SK-N-SH (cell line): ENCODE measurements at regions not wholly inside any gene's neighbourhood (a gene's known extent, or its start where the extent isn't known, plus 50 kb on each side); places are given as distances from the start of the nearest gene placed in this dataset.

Experiments used
- CTCF ChIA-PET: fragments of 300-600, 350-600 bp; formaldehyde crosslinking; extraction: SDS; loops from one replicate; lab custom pipeline; 2021; lab: Yijun Ruan, JAX
- POLR2A ChIA-PET: fragments of 350-600 bp; sonication (Branson Sonifier 250); formaldehyde crosslinking; extraction: SDS; loops from one replicate; lab custom pipeline; 2020; ENCODE audit warnings: antibody characterized with exemption, inconsistent platforms; lab: Yijun Ruan, JAX
- DNase-seq: peaks from one replicate; pipeline ENCODE4 v3.0.0; 2012
- H2AFZ ChIP-seq: fragments of 200-600 bp; sonication (generic); 2 replicates; pipeline ENCODE4 v1.8.1; 2016; ENCODE audit warnings: antibody characterized with exemption, mild to moderate bottlenecking, low read depth
- H3F3A ChIP-seq: fragments of 200-600 bp; sonication (generic); replicated peaks from 2 replicates; pipeline ENCODE3; 2016; ENCODE audit warnings: antibody characterized with exemption, mild to moderate bottlenecking; ENCODE audit not compliant: insufficient read depth
- H3K27ac ChIP-seq, 2 experiments: fragments of 200-500 bp in 1 of 2; fragments of 200-600 bp in 1 of 2; sonication (Bioruptor generic) in 1 of 2; sonication (generic), shearing (Covaris generic) in 1 of 2; 2 replicates each; pipeline versions ENCODE4 v1.5.1 to v1.6.1; 2014 to 2016; ENCODE audit warnings: low read depth in 2 of 2, inconsistent platforms in 1 of 2, low read length in 1 of 2, mild to moderate bottlenecking in 1 of 2, mixed read lengths in 1 of 2
- H3K27me3 ChIP-seq: fragments of 200-600 bp; sonication (generic), shearing (Covaris generic); 2 replicates; pipeline ENCODE4 v1.6.1; 2016; ENCODE audit warnings: mixed run types; ENCODE audit not compliant: insufficient read depth
- H3K36me3 ChIP-seq, 2 experiments: fragments of 200-500 bp in 1 of 2; fragments of 200-600 bp in 1 of 2; sonication (Bioruptor generic) in 1 of 2; sonication (generic) in 1 of 2; replicated peaks in 1 of 2; 2 replicates each; pipeline versions ENCODE3 to v1.5.1; 2014 to 2016; ENCODE audit warnings: low read length in 1 of 2, mild to moderate bottlenecking in 1 of 2; ENCODE audit not compliant: insufficient read depth in 2 of 2, control insufficient read depth in 1 of 2
- H3K4me1 ChIP-seq, 2 experiments: fragments of 200-500 bp in 1 of 2; fragments of 200-600 bp in 1 of 2; sonication (Bioruptor generic) in 1 of 2; sonication (generic), shearing (Covaris generic) in 1 of 2; 2 replicates each; pipeline versions ENCODE4 v1.5.1 to v1.6.1; 2014 to 2016; ENCODE audit warnings: low read depth in 1 of 2, low read length in 1 of 2, mixed run types in 1 of 2; ENCODE audit not compliant: insufficient read depth in 2 of 2, control insufficient read depth in 1 of 2
- H3K4me2 ChIP-seq: fragments of 200-600 bp; sonication (generic), shearing (Covaris generic); 2 replicates; pipeline ENCODE4 v1.6.1; 2017; ENCODE audit warnings: mixed run types
- H3K4me3 ChIP-seq, 2 experiments: fragments of 200-500 bp in 1 of 2; fragments of 200-600 bp in 1 of 2; sonication (Bioruptor generic) in 1 of 2; sonication (generic), shearing (Covaris generic) in 1 of 2; 2 replicates each; pipeline versions ENCODE4 v1.5.1 to v1.8.1; 2014 to 2016; ENCODE audit warnings: low read depth in 2 of 2, inconsistent platforms in 1 of 2, low read length in 1 of 2, mild to moderate bottlenecking in 1 of 2, mixed read lengths in 1 of 2, moderate library complexity in 1 of 2
- H3K79me2 ChIP-seq: fragments of 200-600 bp; sonication (generic); 2 replicates; pipeline ENCODE4 v1.8.1; 2017; ENCODE audit warnings: mild to moderate bottlenecking; ENCODE audit not compliant: insufficient read depth
- H3K9ac ChIP-seq: fragments of 200-600 bp; sonication (generic); 2 replicates; pipeline ENCODE4 v1.6.1; 2017; ENCODE audit warnings: mixed run types
- H3K9me2 ChIP-seq: fragments of 200-600 bp; sonication (generic); 2 replicates; pipeline ENCODE4 v1.6.1; 2017; ENCODE audit warnings: mixed run types
- H3K9me3 ChIP-seq: fragments of 200-600 bp; sonication (generic); 2 replicates; pipeline ENCODE4 v1.6.1; 2017; ENCODE audit warnings: mixed run types, mild to moderate bottlenecking, moderate library complexity
- H4K20me1 ChIP-seq: fragments of 200-600 bp; sonication (generic); 2 replicates; pipeline ENCODE4 v1.6.1; 2017; ENCODE audit warnings: mild to moderate bottlenecking, mixed run types; ENCODE audit not compliant: insufficient read depth
- EZH2phosphoT487 ChIP-seq: fragments of 200-600 bp; sonication (generic); IDR thresholded peaks from 2 replicates; pipeline ENCODE4 v1.6.1; 2017; ENCODE audit warnings: low read depth, mixed run types, mild to moderate bottlenecking, antibody characterized with exemption, moderate library complexity, borderline replicate concordance
- FOSL2 ChIP-seq: IDR thresholded peaks from 2 replicates; pipeline ENCODE4 v1.4.0; 2012; ENCODE audit warnings: low read depth, mild to moderate bottlenecking, moderate library complexity, borderline replicate concordance
- JUND ChIP-seq: IDR thresholded peaks from 2 replicates; pipeline ENCODE4 v1.4.0; 2012
- MEF2A ChIP-seq: IDR thresholded peaks from 2 replicates; pipeline ENCODE4 v1.4.0; 2012; ENCODE audit warnings: low read depth, borderline replicate concordance
- RAD21 ChIP-seq: IDR thresholded peaks from 2 replicates; pipeline ENCODE4 v1.6.1; 2012; ENCODE audit warnings: mild to moderate bottlenecking, low read length
- RXRA ChIP-seq: IDR thresholded peaks from 2 replicates; pipeline ENCODE4 v1.4.0; 2012; ENCODE audit warnings: low read depth, mild to moderate bottlenecking, borderline replicate concordance
- SIN3A ChIP-seq: IDR thresholded peaks from 2 replicates; pipeline ENCODE4 v1.6.1; 2012; ENCODE audit warnings: low read depth, mild to moderate bottlenecking, low read length, moderate library complexity, borderline replicate concordance
- SMC3 ChIP-seq: IDR thresholded peaks from 2 replicates; pipeline ENCODE4 v1.6.1; 2012; ENCODE audit warnings: low read depth, low read length, improper control_type of control experiment
- TEAD4 ChIP-seq: IDR thresholded peaks from 2 replicates; pipeline ENCODE4 v1.4.0; 2012; ENCODE audit warnings: mild to moderate bottlenecking, borderline replicate concordance; ENCODE audit not compliant: insufficient read depth
- WGBS: methylation state at CpG from one replicate; pipeline ENCODE4 v1.1.6; 2017; ENCODE audit warnings: low lambda C conversion rate; 5-methylcytosine and 5-hydroxymethylcytosine counted together
- TF ChIP-seq, protein P1 (sequence below): fragments of 150-350 bp; IDR thresholded peaks from 2 replicates; pipeline ENCODE4 v1.6.1; 2017; ENCODE audit warnings: antibody characterized with exemption, low read length, low read depth, borderline replicate concordance
- TF ChIP-seq, protein P2 (sequence below): fragments of 200-600 bp; sonication (generic); IDR thresholded peaks from 2 replicates; pipeline ENCODE4 v1.6.1; 2017; ENCODE audit warnings: antibody characterized with exemption, mild to moderate bottlenecking, moderate library complexity
- TF ChIP-seq, protein P3 (sequence below): IDR thresholded peaks from 2 replicates; pipeline ENCODE4 v1.6.1; 2012; ENCODE audit warnings: mild to moderate bottlenecking, low read depth, low read length, moderate library complexity
- TF ChIP-seq, protein P4 (sequence below): IDR thresholded peaks from 2 replicates; pipeline ENCODE4 v1.4.0; 2012; ENCODE audit warnings: low read depth, borderline replicate concordance

DNA sequence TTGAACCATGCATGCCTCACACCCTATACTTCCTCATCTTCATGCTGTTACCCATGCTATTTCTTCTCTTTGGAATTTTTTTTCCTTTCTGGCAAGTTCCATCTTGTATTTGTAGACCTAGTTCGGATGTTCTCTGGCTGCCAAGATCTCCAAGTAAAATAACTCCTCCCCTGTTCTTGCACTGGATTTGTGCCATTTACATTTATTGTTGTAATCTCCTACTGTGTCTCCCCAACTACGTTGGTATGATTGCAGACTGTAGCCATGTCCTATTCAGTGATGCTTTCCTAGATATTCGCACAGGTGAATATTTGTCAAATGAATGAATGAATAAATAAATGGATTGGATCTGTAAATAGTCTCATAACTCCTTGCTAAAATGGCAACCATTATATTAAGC is 546.0 kb downstream of the MN1 start:
- Histone ChIP-seq H3K4me2 (no peak overlapping the region), H3K9ac (no peak overlapping the region), H3K9me3 (no peaks in the 10 kb centered on the region), H4K20me1 (no peaks in the 10 kb centered on the region), H3K79me2 (no peaks in the 10 kb centered on the region), H3K9me2 (no peaks in the 10 kb centered on the region), H3K27me3 (no peaks in the 10 kb centered on the region), H2AFZ (no peak overlapping the region), H3F3A (no peaks in the 10 kb centered on the region), H3K4me3 (no peak overlapping the region), H3K36me3 (no peaks in the 10 kb centered on the region), H3K27ac (no peak overlapping the region; a peak in 1 of 4 replicates), H3K4me1 (peaks cover 0 to 18% of the 10 kb centered on the region in 2 experiments; a peak in 1 of 4 replicates)
- 52% methylated on average over 3 of the region's 3 CpGs for WGBS
- POLR2A ChIA-PET = no interaction called here
- TF ChIP-seq RXRA (no peak), RAD21 (no peak), SMC3 (no peak), TEAD4 (no peak), MEF2A (no peak)
- TF ChIP-seq, protein P1, sequence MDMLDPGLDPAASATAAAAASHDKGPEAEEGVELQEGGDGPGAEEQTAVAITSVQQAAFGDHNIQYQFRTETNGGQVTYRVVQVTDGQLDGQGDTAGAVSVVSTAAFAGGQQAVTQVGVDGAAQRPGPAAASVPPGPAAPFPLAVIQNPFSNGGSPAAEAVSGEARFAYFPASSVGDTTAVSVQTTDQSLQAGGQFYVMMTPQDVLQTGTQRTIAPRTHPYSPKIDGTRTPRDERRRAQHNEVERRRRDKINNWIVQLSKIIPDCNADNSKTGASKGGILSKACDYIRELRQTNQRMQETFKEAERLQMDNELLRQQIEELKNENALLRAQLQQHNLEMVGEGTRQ = no peak
- no peak for DNase-seq
- CTCF ChIA-PET = interaction anchor here (1.4 kb wide), 1 partner anchor 150 kb away, joined by 3 read pairs; no protein-coding TSS in a partner anchor

DNA sequence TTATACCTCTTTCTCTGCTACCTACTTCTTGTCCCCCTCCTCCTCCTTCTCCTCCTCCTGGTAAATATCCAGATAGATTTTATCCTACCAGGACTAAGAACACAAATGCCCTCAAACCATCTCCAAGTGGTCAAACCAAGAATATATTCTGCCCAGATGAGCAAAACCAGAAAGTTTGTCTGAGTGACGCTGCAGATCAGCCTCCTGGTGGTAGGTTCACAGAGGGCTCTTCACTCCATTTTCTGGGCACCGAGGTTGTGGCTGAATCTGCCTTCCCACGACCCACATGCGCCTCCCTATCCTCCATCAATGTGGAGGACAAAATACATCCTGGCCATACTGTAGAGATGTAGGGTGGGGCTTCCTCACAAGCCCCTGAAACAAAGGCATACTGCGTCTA is 543.6 kb downstream of the MN1 start:
- no peak for DNase-seq
- Histone ChIP-seq H3K4me2 (no peak overlapping the region), H3K4me1 (peaks cover 0 to 18% of the 10 kb centered on the region in 2 experiments; a peak in 1 of 4 replicates), H3K27me3 (no peaks in the 10 kb centered on the region), H3K79me2 (no peaks in the 10 kb centered on the region), H3K9me3 (no peaks in the 10 kb centered on the region), H3K27ac (no peak overlapping the region), H3F3A (no peaks in the 10 kb centered on the region), H4K20me1 (no peaks in the 10 kb centered on the region), H2AFZ (no peak overlapping the region), H3K9ac (no peak overlapping the region), H3K4me3 (no peak overlapping the region), H3K36me3 (no peaks in the 10 kb centered on the region), H3K9me2 (no peaks in the 10 kb centered on the region)
- no peak for TF ChIP-seq JUND
- TF ChIP-seq, protein P2, sequence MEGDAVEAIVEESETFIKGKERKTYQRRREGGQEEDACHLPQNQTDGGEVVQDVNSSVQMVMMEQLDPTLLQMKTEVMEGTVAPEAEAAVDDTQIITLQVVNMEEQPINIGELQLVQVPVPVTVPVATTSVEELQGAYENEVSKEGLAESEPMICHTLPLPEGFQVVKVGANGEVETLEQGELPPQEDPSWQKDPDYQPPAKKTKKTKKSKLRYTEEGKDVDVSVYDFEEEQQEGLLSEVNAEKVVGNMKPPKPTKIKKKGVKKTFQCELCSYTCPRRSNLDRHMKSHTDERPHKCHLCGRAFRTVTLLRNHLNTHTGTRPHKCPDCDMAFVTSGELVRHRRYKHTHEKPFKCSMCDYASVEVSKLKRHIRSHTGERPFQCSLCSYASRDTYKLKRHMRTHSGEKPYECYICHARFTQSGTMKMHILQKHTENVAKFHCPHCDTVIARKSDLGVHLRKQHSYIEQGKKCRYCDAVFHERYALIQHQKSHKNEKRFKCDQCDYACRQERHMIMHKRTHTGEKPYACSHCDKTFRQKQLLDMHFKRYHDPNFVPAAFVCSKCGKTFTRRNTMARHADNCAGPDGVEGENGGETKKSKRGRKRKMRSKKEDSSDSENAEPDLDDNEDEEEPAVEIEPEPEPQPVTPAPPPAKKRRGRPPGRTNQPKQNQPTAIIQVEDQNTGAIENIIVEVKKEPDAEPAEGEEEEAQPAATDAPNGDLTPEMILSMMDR = 0 out of 2 replicates have a peak, but pooled peaks have one; percentile 12
- ChIA-PET POLR2A (no interaction called here), CTCF (no interaction called here)
- WGBS = 80% methylated on average over 4 of the region's 5 CpGs

DNA sequence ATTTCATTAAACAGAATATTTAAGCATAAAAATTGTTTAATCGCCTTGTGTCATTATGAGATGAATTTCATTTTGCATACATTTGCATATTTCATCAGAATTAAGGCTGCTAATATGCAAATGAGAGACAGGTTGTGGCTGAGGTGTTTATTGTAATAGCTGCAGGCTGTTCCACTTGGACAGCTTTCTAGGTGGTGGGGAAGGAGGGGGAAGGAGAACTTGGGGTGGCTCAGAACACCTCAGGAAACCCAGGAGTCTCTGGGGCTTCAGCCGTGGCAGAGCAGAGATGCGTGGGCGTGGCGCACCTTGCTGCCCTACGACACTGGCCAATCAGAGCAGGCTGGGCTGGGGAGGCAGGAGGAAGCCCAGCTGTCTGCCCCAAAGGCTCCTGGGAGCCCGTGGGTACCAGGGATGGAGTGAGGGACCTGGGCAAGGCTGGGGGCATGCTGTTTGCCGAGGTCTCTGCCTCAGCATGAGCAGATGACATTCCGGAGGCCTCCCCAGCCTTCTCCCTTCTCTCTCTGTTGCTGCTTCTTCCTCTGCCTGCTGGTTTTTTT is 542.9 kb downstream of the MN1 start:
- POLR2A ChIA-PET = no interaction called here
- CTCF ChIA-PET = interaction anchor here (1.3 kb wide), 1 partner anchor 11 kb away, joined by 3 read pairs; no protein-coding TSS in a partner anchor
- H4K20me1 ChIP-seq = no peaks in the 10 kb centered on the region
- no peak overlapping the region for H3K9ac ChIP-seq
- no peak overlapping the region for H3K4me3 ChIP-seq
- H3K27ac ChIP-seq = peak overlapping the region in 1 of 2 experiments; percentile 48; a peak in 1 of 4 replicates
- 61% methylated on average over 7 of the region's 9 CpGs for WGBS
- H3K4me1 ChIP-seq = peaks cover 0 to 18% of the 10 kb centered on the region in 2 experiments; a peak in 1 of 4 replicates
- no peaks in the 10 kb centered on the region for H3K27me3 ChIP-seq
- no peaks in the 10 kb centered on the region for H3K36me3 ChIP-seq
- H3K4me2 ChIP-seq = no peak overlapping the region
- H3K9me3 ChIP-seq = no peaks in the 10 kb centered on the region
- H2AFZ ChIP-seq = no peak overlapping the region
- no peaks in the 10 kb centered on the region for H3K79me2 ChIP-seq
- peak; percentile 42 for DNase-seq
- no peaks in the 10 kb centered on the region for H3F3A ChIP-seq
- H3K9me2 ChIP-seq = no peaks in the 10 kb centered on the region
- TF ChIP-seq RAD21 (no peak), FOSL2 (no peak), SIN3A (no peak), EZH2phosphoT487 (no peak), TEAD4 (no peak)
- TF ChIP-seq, protein P3, sequence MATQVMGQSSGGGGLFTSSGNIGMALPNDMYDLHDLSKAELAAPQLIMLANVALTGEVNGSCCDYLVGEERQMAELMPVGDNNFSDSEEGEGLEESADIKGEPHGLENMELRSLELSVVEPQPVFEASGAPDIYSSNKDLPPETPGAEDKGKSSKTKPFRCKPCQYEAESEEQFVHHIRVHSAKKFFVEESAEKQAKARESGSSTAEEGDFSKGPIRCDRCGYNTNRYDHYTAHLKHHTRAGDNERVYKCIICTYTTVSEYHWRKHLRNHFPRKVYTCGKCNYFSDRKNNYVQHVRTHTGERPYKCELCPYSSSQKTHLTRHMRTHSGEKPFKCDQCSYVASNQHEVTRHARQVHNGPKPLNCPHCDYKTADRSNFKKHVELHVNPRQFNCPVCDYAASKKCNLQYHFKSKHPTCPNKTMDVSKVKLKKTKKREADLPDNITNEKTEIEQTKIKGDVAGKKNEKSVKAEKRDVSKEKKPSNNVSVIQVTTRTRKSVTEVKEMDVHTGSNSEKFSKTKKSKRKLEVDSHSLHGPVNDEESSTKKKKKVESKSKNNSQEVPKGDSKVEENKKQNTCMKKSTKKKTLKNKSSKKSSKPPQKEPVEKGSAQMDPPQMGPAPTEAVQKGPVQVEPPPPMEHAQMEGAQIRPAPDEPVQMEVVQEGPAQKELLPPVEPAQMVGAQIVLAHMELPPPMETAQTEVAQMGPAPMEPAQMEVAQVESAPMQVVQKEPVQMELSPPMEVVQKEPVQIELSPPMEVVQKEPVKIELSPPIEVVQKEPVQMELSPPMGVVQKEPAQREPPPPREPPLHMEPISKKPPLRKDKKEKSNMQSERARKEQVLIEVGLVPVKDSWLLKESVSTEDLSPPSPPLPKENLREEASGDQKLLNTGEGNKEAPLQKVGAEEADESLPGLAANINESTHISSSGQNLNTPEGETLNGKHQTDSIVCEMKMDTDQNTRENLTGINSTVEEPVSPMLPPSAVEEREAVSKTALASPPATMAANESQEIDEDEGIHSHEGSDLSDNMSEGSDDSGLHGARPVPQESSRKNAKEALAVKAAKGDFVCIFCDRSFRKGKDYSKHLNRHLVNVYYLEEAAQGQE = no peak
- TF ChIP-seq, protein P4, sequence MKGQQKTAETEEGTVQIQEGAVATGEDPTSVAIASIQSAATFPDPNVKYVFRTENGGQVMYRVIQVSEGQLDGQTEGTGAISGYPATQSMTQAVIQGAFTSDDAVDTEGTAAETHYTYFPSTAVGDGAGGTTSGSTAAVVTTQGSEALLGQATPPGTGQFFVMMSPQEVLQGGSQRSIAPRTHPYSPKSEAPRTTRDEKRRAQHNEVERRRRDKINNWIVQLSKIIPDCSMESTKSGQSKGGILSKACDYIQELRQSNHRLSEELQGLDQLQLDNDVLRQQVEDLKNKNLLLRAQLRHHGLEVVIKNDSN = no peak
